Ectodermal cell (in vitro differentiated cells): ENCODE measurements at regions not wholly inside any gene's neighbourhood (a gene's known extent, or its start where the extent isn't known, plus 50 kb on each side); places are given as distances from the start of the nearest gene placed in this dataset.

Experiments used
- H3K27ac ChIP-seq: 2 replicates; pipeline ENCODE4 v1.7.0; 2013; ENCODE audit warnings: mild to moderate bottlenecking, low read depth, low read length; ENCODE audit not compliant: insufficient read depth, poor library complexity, severe bottlenecking
- H3K27me3 ChIP-seq: 2 replicates; pipeline ENCODE4 v1.7.0; 2013; ENCODE audit warnings: mild to moderate bottlenecking, low read length; ENCODE audit not compliant: insufficient read depth, control insufficient read depth, poor library complexity, severe bottlenecking
- H3K36me3 ChIP-seq: one replicate; pipeline ENCODE4 v1.7.0; 2013; ENCODE audit warnings: low read length; ENCODE audit not compliant: control insufficient read depth, insufficient read depth
- H3K4me1 ChIP-seq: one replicate; pipeline ENCODE4 v1.7.0; 2013; ENCODE audit warnings: low read length; ENCODE audit not compliant: control insufficient read depth, insufficient read depth
- H3K4me3 ChIP-seq: 2 replicates; pipeline ENCODE4 v1.7.0; 2013; ENCODE audit warnings: low read depth, low read length, control low read depth; ENCODE audit not compliant: insufficient read depth
- H3K9me3 ChIP-seq: 2 replicates; pipeline ENCODE4 v1.7.0; 2013; ENCODE audit warnings: mild to moderate bottlenecking, low read length, moderate library complexity; ENCODE audit not compliant: control insufficient read depth
- WGBS, 2 experiments: methylation state at CpG; one replicate each; pipeline ENCODE4 v1.1.7; 2013; ENCODE audit warnings: missing lambda C conversion rate in 2 of 2; 5-methylcytosine and 5-hydroxymethylcytosine counted together

DNA sequence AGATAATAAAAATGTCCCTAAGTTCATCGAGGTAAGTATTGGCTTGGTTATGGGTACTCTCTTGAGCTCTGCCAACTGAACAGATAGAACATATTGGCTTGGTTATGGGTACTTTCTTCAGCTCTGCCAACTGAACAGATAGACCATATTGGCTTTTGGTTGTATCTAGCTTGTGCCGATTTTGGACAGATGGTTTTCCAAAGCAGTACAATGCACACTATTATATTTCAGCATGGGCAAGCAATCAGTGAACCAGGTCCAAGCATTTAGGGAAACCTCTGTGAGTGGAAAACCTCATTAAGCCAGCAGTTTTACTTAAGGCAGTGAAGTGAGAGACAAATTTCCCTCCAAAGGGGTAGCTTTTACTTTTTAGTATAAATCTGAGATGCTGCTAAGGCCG, 1440.5 kb upstream of the SPRY2 start:
- Histone ChIP-seq H3K4me1 (no peaks in the 10 kb centered on the region), H3K9me3 (no peaks in the 10 kb centered on the region), H3K27me3 (no peaks in the 10 kb centered on the region), H3K36me3 (no peaks in the 10 kb centered on the region), H3K4me3 (no peak overlapping the region), H3K27ac (no peak overlapping the region)
- WGBS, 2 experiments: 97% methylated on average over 3 of the region's 3 CpGs

DNA sequence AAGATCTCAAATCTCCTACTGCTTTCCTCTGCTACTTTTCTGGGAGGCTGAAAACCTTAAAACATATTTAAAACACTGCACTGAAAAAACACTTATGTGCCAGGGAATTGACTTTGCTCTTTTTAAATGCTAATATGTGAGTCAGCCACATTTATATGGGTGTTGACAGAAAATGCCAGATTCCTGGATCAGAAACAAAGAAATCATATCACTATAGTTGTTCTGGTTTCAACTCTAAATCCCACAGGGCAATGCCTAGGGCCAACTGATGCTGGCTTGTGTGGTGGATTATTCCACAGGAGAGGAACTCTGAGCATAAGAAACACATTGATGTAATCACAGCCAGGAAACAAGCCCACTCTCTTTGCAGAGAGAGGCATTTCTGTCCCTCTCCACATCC, 1439.0 kb upstream of the SPRY2 start:
- Histone ChIP-seq H3K9me3 (no peaks in the 10 kb centered on the region), H3K36me3 (no peaks in the 10 kb centered on the region), H3K4me1 (no peaks in the 10 kb centered on the region), H3K27me3 (no peaks in the 10 kb centered on the region), H3K27ac (no peak overlapping the region), H3K4me3 (no peak overlapping the region)

DNA sequence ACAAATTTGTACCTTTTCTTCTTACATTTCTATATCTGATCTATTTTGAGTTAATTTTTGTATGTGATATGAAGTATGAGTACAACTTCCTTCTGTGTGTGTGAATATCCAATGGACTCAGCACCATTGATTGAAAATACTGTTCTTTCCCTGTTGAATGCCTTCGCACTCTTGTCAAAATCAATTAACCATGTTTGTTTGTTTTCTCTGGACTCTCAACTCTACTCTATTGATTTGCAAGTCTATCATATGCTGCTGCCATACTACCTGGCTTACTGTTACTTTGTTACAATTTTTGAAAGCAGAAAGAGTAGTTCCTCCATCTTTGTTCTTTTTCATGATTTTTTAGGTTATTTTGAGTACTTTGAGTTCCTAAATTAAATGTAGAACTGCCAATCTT, 1437.4 kb upstream of the SPRY2 start:
- WGBS, 2 experiments: 87 to 100% methylated on average over 1 of the region's 1 CpG
- Histone ChIP-seq H3K4me1 (no peaks in the 10 kb centered on the region), H3K27me3 (no peaks in the 10 kb centered on the region), H3K4me3 (no peak overlapping the region), H3K27ac (no peak overlapping the region), H3K36me3 (no peaks in the 10 kb centered on the region), H3K9me3 (no peaks in the 10 kb centered on the region)

- Histone ChIP-seq H3K27me3 (no peaks in the 10 kb centered on the region), H3K9me3 (no peaks in the 10 kb centered on the region), H3K36me3 (no peaks in the 10 kb centered on the region), H3K27ac (no peak overlapping the region), H3K4me3 (no peak overlapping the region), H3K4me1 (no peaks in the 10 kb centered on the region)
- 93 to 100% methylated on average over 1 of the region's 1 CpG for WGBS, 2 experiments
Measured at GRCh38 chr13:81773263-81773662, 1432.3 kb upstream of the SPRY2 start.

GRCh38 chr13:81771951-81772350, 1431.0 kb upstream of the SPRY2 start:
- Histone ChIP-seq H3K27ac (no peak overlapping the region), H3K4me3 (no peak overlapping the region), H3K36me3 (no peaks in the 10 kb centered on the region), H3K9me3 (no peaks in the 10 kb centered on the region), H3K27me3 (no peaks in the 10 kb centered on the region), H3K4me1 (no peaks in the 10 kb centered on the region)
- 78 to 100% methylated on average over 1 of the region's 2 CpGs for WGBS, 2 experiments

DNA sequence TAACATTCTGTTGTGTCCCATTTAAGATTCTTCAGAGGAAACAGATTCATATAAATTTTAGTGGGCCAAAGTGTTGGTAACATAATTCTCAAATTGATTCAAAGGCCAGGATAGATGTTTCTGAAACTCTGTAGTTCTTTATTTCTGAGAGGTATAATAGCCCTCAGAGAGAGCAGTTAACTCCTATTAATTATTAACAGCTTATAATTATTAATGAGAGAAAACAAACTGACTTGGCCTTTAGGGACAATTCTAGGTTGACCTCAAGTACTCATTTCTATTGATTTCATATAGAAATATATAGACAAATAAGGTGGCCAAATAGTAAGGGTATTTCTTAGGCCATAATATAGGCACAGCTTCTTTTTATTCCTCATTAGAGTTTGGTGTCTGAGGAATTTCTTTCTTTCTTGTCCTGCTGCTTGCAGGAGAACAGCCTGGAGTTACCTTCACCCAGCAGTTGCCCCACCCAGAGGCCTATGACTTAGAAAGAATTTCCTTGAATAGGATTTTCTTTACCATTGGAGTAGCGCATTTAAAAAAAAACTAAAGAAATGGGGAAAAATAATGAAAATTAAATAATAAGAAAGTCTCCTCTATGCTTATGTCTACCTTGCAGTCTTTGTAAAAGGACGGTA, 1430.1 kb upstream of the SPRY2 start:
- Histone ChIP-seq H3K27ac (no peak overlapping the region), H3K4me1 (no peaks in the 10 kb centered on the region), H3K36me3 (no peaks in the 10 kb centered on the region), H3K27me3 (no peaks in the 10 kb centered on the region), H3K4me3 (no peak overlapping the region), H3K9me3 (no peaks in the 10 kb centered on the region)
- WGBS, 2 experiments: 100% methylated on average over 2 of the region's 2 CpGs; no CpG with 5 or more reads in 1 of the 2 experiments

DNA sequence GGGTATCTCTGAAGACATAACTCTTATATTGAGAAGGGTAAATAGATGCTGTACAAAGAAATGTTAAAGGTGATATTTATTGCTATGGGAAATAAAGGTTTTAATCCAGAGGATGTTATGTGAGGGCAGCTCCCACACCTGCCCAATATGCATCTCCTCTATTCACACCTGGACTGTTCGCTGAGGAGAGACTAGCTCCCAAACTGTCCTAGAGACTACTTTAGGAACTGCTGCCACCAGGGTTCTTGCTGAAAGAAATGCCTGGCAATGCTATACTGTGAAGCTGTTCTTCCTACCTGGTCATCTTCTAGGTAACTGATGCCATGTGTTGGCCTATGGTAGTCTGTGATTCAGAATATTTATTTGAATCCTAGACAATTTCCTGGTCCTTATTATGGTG, 1421.5 kb upstream of the SPRY2 start:
- no peaks in the 10 kb centered on the region for H3K9me3 ChIP-seq
- H3K27me3 ChIP-seq: no peaks in the 10 kb centered on the region
- H3K36me3 ChIP-seq: no peaks in the 10 kb centered on the region
- no peak overlapping the region for H3K4me3 ChIP-seq
- H3K27ac ChIP-seq: no peak overlapping the region
- WGBS, 2 experiments: 83 to 93% methylated on average over 1 of the region's 1 CpG
- H3K4me1 ChIP-seq: no peaks in the 10 kb centered on the region

GRCh38 chr13:81760316-81760715, 1419.4 kb upstream of the SPRY2 start:
- Histone ChIP-seq H3K36me3 (no peaks in the 10 kb centered on the region), H3K4me3 (no peak overlapping the region), H3K9me3 (no peaks in the 10 kb centered on the region), H3K27ac (no peak overlapping the region), H3K27me3 (no peaks in the 10 kb centered on the region), H3K4me1 (no peaks in the 10 kb centered on the region)
- WGBS, 2 experiments: 70 to 71% methylated on average over 2 of the region's 2 CpGs

- H3K9me3 ChIP-seq: no peaks in the 10 kb centered on the region
- no peaks in the 10 kb centered on the region for H3K4me1 ChIP-seq
- H3K27ac ChIP-seq: no peak overlapping the region
- H3K4me3 ChIP-seq: no peak overlapping the region
- H3K27me3 ChIP-seq: no peaks in the 10 kb centered on the region
- no peaks in the 10 kb centered on the region for H3K36me3 ChIP-seq
Measured at GRCh38 chr13:81757348-81757970, 1416.5 kb upstream of the SPRY2 start.

DNA sequence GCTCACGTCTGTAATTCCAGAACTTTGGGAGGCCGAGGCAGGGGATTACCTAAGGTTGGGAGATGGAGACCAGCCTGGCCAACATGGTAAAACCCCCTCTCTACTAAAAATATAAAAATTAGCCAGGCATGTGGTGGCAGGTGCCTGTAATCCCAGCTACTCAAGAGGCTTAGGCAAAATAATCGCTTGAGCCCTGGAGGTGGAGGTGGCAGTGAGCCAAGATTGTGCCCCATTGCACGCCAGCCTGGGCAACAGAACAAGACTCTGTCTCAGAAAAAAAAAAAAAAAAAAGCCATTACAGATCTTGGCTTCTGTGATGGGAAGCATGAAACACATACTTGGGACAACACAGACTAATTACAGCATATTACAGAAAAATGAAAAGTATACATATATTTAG, 1404.5 kb upstream of the SPRY2 start:
- 87 to 97% methylated on average over 4 of the region's 4 CpGs for WGBS, 2 experiments
- H3K9me3 ChIP-seq: no peaks in the 10 kb centered on the region
- no peaks in the 10 kb centered on the region for H3K36me3 ChIP-seq
- no peaks in the 10 kb centered on the region for H3K27me3 ChIP-seq
- no peaks in the 10 kb centered on the region for H3K4me1 ChIP-seq
- no peak overlapping the region for H3K4me3 ChIP-seq
- no peak overlapping the region for H3K27ac ChIP-seq
